GM18502 (cell line): ENCODE measurements at regions not wholly inside any gene's neighbourhood (a gene's known extent, or its start where the extent isn't known, plus 50 kb on each side); places are given as distances from the start of the nearest gene placed in this dataset.
"Not testable (repeated sequence)": the region's sequence is repeated elsewhere in the genome, so short reads cannot be mapped to it uniquely, and the experiment has no call there.

Source experiments
- ATAC-seq: cut with Tn5 transposase; IDR thresholded peaks from one replicate; pipeline ENCODE4 v1.9.1; 2021; ENCODE audit warnings: mild to moderate bottlenecking; ENCODE audit not compliant: unreplicated experiment, poor library complexity

DNA sequence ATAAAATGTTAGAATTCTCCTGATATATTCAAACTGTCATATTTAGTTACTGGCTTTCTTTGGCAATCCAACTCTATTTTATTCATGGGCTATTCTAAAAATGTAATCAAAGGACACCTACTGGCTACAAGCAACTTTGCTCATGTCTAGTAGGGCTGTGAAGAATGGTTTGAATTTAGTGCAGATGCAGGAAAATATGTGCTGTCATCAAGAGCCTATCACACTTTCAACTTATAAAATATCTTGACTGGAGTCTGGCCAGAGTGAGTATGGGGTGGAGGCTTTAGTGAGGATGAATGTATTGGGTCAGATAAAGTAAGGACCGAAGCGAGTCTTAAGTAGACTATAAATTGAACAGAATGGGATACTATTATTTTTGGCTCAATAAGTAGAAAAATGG lies 343.4 kb upstream of the SPRED2 start:
- no peak for ATAC-seq

DNA sequence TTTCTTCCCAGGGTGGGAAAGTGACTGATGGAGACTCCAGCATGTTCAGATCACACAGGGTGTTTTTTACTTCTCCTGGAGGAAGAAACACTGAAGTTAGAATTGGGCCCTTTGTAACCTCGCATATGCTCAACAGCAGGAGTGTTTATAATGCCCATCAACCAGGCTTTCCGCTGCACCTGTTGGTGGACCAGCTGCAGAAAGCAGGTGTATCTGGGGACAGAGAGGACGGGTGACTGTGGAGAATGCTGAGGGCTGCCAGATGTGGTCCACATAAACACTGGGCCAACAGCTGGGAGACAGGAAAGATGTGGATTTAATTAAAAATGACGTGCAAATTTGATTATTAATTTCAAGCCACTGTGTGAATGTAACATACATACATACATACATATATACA lies 335.5 kb upstream of the SPRED2 start:
- ATAC-seq = no peak

DNA sequence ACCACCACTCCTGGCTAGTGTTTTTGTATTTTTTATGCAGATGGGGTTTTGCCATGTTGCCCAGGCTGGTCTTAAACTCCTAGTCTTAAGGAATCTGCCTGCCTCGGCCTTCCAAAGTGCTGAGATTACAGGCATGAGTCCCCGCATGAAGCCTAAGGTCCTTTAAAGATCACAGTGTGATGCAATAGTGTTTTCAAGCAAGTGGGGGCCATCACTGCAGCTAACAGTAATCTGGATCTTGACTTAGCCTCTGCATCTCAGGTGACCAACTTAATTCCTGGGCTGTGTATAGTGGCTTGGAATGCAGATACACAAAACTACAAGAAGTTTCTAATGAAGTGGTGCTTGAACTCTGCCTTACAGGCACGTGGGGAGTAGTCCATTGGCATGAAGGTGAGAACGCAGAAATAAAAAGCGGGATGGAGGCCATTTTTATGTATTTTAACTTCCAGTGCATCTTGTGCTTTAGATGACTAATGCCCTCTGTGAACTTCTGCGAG lies 334.4 kb upstream of the SPRED2 start:
- no peak for ATAC-seq

DNA sequence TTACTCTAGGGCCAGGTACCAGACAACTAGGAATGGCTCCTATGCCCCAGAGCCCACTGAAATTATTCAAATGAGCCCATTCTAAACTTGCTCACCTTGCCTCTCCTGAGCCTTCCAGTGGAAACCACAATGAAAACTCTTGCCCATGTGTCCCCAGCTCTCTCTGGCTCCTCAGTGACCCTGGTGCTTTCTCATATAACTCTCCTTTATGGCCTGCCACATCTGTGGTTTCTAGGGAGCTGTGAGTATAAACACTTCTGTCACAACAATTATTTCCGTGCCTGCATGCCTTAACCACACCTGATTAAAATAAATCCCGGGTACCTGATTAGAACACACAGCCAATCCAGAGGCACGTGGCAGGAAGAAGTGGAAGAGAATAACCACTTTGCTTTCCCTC lies 333.0 kb upstream of the SPRED2 start:
- ATAC-seq = no peak

GRCh38 chr2:65762068-65762467 lies 329.7 kb upstream of the SPRED2 start:
- ATAC-seq = no peak

GRCh38 chr2:65754219-65754618 lies 321.8 kb upstream of the SPRED2 start:
- ATAC-seq = no peak

DNA sequence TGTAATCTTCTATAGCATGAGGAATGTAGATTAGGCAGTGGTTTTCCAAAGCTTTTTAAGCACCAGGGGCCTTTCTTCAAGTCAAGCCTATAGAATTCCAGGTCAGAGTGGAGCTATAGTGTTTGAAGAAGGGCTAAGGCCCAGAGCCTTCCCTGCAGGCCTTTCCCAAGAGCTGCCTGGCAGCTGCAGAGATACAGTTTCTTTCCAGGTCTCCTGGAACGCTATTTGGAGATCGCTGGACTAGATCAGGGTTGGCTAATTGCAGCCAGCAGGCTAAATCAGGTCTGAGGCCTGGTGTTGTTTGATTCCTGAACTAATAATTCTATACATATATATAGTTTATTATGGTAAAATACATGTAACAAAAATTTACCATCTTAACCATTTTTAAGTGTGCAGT lies 319.0 kb upstream of the SPRED2 start:
- ATAC-seq = no peak

DNA sequence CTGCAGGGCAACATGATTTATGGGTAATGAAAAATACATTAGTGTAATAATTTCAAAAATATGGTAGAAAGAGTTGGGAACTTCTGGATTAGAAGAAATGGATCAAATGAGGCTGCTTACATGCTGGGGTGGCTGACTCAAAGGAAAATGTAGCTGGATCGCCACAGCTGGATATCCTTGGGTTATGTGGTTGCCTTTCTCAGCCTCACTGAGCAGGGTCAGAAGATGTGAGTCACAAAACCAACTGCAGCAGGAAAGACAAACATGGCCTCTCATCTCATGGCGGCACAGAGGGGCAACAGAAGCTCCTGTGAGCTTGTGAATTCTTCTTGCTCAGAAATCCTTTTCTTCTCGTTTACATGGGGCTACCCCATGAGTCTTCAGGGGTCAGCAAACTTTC lies 317.1 kb upstream of the SPRED2 start:
- no peak for ATAC-seq

- not testable (repeated sequence) for ATAC-seq
Observed at GRCh38 chr2:65747875-65748274, 315.5 kb upstream of the SPRED2 start.

DNA sequence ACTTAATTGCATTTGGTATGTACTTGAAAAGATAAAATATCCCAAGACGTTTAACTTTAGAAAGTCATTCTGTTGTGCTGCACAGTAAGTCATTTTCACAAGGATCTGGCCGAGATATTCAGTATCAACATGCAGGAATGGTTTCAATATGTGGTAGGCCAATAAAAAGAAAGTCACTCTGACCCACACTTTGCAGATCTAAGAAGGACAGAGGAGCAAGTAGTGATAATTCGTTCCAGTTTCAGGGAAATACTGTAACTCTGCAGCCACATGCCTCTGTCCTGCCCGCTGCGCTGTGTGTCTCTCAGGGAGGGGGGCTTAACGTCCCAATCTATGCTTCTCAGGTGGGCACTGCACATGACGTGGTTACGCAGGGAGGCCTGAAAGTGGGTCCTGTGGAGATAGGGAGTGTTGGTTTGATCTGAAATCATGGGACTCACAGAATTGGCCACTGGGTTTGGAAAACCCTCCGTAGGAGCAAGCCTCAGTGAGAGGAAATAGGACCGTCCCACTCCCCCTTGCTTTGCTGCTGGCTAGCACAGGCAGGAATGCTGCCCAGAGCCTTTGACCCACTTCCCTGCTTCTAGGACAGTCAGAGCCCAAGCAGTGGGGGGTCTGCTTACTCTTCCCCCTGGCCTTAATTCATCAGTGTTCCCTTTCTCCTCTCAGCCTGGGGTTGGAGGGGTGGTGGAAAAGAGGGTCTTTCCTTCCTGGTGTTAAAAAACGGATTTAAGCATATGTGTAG lies 314.7 kb upstream of the SPRED2 start:
- no peak for ATAC-seq

GRCh38 chr2:65744477-65745200 lies 312.2 kb upstream of the SPRED2 start:
- ATAC-seq = no peak

- no peak for ATAC-seq
Observed at GRCh38 chr2:65742977-65743376, 310.6 kb upstream of the SPRED2 start.

- ATAC-seq = no peak
Observed at GRCh38 chr2:65739927-65740326, 307.5 kb upstream of the SPRED2 start.

DNA sequence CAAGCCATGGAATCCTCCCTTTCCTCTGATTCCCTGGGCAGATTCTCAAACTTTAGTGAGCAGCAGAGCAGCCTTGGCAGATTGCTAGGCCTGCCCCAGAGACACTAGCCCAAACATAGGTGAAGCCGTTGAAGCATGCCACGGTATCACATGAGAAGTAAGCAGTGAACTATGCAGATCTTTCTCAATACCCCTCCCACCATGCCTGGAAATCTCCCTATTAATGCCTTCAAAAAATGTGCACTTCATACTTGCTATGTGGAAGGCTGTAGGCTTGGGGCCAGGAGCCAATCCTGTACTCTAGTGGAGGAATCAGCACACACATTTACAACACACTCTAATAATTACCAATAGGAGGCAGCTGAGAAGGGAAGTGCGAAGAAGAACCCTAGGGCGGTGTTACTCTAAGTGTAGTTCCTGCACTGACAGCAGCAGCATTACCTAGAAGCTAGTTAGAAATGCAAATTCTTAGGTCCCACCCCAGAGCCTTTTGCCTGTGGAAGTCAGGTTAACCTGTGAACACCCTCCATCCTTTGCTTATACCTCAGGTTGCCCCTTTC lies 305.1 kb upstream of the SPRED2 start:
- no peak for ATAC-seq

GRCh38 chr2:65731476-65731875 lies 299.1 kb upstream of the SPRED2 start:
- no peak for ATAC-seq

- ATAC-seq = no peak
Observed at GRCh38 chr2:65730186-65730585, 297.8 kb upstream of the SPRED2 start.

DNA sequence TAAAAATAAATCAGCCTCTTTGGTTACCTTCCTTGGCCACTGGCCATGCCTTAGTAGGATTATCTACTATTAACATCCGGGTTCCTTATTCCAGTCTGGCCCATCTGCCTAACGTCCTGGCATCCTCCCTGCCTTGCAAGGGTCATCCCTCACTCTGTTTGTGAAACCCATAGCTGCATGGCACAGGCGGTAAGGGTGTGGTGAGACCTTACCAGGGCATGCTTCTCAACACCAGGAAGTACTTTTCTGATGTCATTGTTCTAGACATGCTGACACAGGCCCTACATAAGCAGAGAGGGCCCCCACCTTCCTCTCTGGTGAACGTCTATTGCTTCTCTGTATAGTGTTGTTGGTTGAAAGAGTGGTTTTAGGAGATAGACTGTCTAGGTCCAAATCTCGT lies 296.8 kb upstream of the SPRED2 start:
- ATAC-seq = no peak

GRCh38 chr2:65728477-65729180 lies 296.2 kb upstream of the SPRED2 start:
- ATAC-seq = no peak

DNA sequence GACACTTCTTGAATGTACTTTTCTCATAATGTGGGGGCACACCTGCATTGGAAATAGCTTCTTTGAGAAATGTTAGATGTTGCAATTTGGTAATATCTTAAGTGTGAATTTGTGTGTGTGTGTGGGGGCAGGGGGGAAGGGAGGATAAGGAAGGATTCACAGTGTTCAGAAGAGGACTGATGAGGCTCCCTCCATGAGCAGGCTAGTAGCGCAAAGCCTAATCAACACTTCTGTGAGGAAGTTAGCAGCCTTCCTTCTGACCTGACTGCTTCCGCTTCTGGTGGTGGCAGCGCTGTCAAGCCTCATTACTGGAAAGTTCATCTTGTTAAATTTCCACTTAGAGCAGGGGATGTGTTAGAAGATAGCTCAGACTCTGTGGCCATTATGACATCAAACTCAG lies 295.4 kb upstream of the SPRED2 start:
- ATAC-seq = no peak

DNA sequence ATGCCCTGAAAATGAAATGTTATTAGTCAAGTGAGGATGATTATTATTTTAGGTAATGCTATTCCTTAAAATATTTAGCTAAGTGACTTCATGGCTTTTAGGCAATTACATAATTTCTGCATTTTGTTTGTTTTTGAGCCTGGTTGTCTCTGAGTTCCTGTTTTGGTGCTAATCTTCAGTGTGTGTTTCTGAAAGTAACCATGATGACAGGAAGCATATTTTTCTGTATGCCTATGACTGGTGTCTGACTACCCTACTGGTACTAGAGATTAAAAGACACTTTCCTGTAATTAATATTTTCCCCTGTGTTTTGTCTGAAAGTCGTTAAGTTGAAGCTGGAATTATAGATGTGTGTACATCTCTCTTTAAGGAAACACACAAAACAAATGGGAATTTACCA lies 295.0 kb upstream of the SPRED2 start:
- no peak for ATAC-seq

DNA sequence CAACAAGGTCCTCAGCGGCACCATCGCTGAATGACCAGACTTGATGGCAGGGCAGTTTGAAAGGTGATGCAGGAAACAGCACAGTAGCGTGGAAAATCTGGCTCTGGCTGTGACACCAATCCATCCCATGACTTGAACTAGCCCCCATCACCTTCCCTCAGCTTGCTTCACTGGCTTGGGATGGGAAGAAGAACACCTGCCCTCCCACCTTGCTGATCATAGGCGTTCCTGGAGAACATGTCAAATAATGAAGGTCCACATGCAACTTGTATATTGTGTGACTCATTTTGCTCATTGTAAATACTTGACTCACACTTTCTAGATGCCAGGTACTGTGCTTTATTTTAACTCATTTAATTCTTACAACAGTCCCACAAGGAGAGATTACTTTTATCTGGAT lies 292.4 kb upstream of the SPRED2 start:
- no peak for ATAC-seq
